Embryonic facial prominence (tissue), 1 donor: ENCODE measurements at regions not wholly inside any gene's neighbourhood (a gene's known extent, or its start where the extent isn't known, plus 50 kb on each side); places are given as distances from the start of the nearest gene placed in this dataset.
"Not testable (repeated sequence)": the region's sequence is repeated elsewhere in the genome, so short reads cannot be mapped to it uniquely, and the experiment has no call there.

Experiments used
- DNase-seq: peaks from one replicate; pipeline ENCODE4 v3.0.0-alpha.2; 2016; ENCODE audit errors: extremely low spot score

DNA sequence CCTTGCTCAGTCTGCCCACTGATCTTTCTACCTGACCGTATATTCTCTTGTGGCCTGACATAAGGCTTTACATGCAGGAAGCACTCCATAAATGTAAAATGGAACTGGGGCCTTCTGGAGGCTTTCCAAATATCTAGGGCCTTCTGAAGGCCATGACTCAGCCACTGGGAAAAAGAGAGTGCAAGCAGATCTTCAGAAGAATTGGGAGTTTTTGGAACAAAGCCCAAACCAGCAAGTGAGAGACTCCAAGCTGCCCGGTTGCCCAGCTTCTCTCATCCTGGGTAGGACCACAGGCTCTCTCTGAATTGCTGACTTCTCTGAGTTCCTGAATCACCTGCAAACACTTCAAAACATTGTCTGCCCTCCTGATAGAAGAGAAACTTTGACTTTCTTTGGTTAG lies 107.9 kb upstream of the BMAL1 start:
- no peak for DNase-seq

DNA sequence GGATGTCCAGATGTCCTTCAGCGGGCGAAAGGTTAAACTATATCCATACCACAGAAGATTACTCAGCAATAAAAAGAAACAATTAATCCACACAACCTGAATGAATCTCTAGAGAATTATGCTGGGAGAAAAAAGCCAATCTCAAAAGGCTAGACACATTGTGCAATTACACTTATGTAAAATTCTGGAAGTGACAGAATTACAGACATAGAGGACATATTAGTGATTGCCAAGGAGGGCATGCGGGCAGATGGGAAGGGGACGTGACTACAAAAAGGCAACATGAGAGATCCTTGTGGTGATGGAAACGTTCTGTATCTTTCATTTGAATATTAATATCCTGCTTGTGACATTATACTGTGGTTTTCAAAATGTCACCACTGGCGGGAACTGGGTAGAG lies 103.5 kb upstream of the BMAL1 start:
- DNase-seq, result no peak

DNA sequence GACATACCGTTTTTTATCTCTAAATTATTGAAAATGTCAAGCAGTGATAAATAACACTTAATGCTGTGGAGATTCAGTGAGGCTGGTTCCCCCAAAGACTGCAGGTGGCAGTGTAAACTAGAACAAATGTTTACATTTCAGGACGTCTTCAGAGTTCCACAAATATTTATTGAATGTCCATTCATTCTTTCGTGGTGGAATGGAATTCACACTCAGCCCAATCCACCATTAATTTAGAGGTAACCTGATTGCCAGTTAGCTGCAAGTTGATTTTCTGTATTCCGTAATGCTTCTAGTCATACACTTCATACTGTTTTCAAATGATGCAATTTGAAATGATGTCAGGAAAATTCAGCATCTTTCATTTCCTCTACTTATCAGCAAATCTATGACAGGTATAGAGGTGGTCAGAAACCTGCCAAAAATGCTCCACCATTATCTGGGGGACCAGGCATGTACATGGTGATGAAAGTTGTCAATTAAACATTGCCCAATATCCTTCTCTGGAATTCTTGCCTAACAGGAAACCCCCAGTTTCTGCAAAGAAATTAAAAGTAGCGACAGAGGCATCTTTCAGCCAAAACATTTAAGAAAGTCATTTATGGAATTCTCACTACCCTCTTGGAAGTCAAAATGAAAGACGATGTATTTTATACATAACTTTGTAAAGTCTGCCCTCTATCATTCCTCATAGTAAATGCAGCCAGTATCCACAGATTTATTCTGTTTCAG lies 94.3 kb upstream of the BMAL1 start:
- peak; percentile 25 for DNase-seq

DNA sequence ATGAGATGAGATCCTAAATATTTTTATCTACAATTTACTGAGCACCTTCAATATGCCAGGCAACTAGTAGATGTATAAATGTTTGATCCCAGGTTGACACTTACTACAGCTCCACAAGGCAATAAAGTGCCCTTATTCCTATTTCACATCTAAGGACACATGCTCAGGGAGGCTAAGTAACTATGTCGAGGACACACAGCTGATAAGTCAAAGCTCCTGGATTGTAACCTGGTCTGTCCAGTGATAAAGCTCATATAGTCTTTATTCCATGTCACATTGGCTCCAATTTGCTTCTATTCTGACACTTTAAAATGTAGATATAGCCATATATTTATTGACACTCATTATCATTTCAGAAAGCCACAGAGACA lies 93.8 kb upstream of the BMAL1 start:
- DNase-seq, result no peak

DNA sequence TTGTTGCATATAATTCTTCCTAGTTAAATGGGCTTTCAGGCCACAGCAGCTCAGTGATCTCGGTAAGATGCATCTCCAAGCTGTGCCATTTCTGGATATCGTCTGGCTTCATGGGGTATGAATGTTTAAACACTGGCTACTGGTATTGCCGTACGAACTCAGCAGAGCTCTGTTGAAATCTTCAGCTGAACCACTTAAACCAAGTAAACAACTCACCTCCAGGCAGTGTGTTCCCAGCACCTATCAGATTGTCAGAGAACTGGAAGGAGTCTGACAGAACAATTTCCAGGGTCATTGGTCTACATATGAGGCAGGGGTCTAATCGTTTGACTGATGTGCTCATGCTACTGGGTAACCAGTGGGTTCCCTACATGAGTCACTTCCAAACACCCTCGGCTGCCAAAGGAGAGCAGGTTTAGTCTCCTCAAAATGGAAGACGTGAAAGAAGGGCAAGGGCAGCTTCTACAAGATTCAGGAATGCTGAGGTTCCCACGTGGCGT lies 93.2 kb upstream of the BMAL1 start:
- no peak for DNase-seq

DNA sequence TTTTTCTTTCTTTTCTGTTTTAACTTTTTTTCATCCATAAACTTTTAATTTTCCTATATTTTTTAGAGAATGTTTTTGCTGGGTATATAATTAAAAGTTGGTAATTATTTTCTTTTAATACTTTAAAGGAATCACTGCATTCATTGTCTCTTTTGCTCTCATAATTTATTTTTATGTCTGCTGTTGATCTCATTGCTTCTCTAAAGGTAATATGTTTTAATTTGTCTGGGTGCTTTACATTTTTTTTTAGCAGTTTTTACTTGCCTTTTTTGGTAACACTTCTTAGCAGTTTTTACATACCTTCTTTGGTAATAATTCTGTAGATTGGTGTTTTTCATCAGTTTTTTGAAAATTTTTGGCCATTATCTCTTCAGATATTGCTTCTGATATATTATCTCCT lies 89.4 kb upstream of the BMAL1 start:
- no peak for DNase-seq

DNA sequence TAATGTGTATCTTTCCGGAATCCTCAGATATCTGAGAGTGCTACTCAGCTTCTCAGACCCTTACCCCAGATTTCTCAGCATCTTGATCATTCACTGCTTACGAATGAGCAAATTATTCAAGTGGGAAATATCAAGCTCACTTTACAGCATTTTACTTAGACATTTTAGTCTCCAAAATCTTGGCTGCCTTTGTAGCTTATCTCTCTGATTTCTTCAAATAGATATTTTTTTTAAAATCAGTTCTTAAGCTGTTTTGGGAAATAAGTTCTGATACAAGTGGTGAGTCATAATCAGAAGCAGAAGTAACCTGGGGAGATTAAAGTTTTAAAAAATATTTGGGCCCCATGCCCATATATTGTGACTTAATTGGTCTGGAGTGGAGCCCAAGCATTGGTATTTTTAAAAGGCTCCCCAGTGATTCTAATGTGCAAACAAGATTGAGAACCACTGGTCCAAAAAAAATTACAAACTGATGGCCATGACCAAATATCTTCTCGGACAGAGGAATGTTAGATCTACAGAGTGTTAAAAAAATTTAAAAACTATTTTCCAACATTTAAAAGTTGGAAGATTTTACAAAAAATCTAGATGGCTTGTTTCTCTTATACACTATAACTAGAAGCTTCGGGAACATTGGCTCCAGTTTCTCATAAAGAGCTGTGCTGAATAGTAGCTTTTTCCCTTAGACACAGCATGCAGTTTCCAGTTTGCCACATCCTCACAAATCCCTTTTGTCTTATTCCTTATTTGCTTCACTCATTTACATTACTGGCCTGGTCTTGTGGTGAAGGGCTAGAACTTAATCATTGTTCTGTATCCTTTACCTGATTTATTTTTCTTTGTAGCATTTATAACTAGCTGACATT lies 87.8 kb upstream of the BMAL1 start:
- no peak for DNase-seq

DNA sequence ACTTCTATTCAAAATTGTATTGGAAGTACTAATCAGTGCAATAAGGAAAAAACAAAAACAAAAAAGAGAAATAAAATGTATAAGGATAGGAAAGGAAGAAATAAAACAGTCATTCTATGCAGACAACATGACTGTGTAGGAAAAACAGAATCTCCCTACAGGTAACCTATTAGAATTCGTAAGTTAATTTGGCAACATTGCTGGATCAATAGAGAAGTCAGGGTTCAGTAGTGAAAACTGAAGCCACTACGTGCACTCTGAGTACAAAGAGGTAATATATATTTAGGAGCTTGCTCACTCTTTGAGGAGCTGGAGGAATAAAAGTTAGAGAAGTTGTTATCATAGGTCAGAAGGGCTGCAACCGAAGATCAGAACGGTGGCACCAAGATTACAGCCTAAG lies 84.0 kb upstream of the BMAL1 start:
- no peak for DNase-seq

DNA sequence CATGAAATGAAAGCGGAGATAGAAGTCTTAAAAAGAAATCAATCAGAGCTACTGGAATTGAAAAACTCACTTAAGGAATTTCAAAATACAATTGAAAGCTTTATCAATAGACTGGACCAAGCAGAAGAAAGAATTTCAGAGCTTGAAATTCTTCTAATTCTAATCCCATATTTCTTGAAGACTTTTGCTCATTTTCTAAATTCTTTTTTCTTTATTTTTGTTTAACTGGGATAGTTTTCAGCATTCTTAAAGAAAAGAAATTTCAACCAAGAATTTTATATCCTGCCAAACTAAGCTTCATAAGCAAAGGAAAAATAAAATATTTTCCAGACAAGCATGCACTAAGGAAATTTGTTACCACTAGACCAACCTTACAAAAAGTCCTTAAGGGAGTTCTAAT lies 80.2 kb upstream of the BMAL1 start:
- not testable (repeated sequence) for DNase-seq

DNA sequence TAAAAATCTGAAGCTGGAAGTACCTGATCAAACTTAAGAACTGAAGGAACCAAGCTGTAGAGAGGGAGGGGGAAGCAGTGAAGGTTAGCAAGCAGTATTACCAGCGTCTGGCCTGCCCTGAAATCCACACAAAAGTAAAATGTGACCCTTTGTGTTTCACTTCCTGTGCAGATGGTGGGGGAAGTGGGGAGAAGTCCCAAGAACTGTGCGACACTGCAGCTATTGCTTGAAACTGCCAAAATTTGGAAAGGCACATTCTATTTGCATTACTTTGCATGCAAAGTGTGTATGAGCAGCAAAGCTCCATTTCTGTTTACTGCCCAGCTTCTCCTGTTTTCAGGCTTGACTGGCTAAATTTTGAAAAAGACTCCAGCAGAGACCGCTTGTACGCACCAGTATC lies 72.1 kb upstream of the BMAL1 start:
- no peak for DNase-seq

DNA sequence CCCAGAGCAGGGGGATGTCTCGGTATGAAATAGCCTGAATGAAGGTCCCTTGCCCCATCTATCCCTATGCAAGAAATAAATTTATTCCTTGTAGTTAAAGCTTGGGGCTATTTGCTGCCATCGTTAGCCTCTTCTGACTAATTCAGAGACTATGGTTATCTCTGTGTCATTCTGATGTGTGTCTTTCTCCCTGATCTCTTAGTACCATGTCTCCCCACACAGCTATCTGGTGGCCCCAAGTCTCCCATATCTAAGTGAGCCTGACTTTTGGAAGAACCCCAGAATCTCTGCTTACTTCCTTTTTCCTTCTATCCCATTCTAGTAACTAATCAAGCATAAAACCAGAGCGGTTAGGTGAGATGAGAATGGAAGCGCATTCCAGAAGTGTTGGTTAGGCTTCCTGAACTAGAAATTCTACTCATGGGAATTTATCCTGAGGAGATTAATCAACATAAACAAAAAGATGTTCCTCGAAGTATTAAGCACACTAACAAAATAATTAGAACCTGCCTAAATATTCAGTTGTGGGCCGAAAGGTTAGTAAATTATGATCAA lies 71.4 kb upstream of the BMAL1 start:
- no peak for DNase-seq

DNA sequence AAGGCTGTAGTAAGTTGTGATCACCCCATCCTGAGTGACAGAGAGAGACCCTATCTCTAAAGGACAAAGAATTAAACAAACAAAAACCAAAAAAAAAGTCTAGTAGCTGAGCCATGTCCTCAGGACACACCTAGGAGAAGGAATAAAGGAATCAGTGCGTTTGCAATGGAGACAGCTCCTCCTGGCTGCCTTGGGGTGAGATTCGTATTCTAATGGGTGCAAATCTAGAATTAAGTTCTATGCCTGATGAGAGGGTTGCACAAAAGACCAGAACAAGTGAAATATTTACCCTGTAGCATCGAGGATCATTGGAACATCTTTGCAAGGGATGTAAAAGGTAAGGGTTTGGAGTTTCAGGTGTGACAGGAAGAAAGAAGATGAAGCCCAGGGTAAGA lies 70.3 kb upstream of the BMAL1 start:
- no peak for DNase-seq

DNA sequence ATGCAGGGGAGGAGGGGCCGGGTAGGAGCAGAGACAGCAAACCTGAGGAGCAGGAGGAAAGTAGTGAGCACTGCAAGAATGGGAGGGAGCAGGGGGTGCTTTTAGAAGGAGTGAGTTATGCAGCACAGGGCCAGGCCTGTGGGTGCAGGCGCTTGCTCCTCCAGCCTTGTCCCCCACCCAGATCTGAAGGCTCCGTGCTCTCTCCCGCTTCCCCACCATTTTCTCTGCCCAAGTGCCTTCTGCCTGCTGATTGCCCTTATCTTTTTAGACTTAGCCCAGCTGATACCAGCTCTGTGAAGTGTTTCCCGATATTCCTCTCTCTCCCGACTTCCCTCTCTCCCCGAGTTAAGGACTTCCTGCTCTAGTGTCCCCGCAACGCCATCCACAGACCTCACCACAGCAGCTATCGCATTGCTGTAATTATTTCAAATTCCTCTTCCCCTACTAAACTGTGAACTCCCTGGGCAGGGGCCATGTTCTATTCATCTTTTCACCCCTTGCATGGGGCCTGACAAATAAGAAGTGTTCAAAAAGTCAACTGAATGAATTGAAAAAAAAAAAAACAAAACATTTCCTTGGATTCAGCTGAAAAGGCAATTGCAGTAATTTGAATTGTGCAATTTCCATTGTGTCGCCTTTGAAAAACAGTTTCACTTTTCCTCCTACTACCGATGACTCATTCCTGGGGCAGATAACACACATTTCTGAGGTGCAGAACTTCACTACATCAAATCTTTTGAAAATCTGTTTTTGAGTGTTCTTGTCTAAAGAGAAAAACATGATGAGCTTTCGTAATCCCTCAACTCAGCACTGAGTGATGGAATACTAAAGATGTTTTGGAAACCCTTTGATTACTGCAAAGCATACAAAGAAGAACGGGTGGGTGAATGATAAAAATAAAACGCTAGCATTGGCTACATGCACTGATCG lies 69.7 kb upstream of the BMAL1 start:
- DNase-seq, result no peak

DNA sequence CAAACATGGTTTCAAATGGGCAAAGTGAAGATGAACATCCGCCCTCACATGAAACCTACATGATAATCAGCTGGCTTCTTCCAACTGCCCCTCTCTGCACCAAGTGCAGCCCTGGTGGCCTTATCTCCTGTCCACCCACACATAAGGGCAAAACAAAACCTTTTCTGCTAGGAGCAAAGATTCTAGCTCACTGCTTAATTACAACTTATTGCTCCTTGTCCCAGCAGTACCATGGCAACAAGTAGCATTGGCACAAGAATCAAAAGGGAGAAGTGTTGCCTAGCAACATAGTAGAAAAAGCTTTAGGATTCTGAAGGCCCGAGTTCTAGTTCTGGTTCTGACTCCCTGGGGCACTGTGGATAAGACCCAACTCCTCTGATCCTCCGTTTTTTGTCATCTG lies 68.7 kb upstream of the BMAL1 start:
- DNase-seq, result no peak

DNA sequence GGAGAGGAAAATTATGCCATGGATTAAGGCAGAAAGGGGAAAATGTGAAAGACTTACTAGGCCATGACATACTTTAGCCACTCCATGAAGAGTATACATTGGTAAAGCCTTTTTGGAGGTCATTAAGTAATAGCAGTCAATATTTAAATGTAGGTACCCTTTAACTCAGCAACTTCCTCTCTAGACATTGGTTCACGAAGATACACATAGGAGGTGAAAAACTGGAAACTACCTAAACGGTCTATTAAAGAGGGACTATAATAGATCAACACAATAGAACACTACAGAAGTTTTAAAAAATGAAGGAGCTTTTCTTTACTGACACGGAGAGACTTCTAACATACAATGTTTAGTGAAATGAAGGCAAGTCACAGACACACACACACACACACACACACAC lies 68.2 kb upstream of the BMAL1 start:
- DNase-seq, result no peak

DNA sequence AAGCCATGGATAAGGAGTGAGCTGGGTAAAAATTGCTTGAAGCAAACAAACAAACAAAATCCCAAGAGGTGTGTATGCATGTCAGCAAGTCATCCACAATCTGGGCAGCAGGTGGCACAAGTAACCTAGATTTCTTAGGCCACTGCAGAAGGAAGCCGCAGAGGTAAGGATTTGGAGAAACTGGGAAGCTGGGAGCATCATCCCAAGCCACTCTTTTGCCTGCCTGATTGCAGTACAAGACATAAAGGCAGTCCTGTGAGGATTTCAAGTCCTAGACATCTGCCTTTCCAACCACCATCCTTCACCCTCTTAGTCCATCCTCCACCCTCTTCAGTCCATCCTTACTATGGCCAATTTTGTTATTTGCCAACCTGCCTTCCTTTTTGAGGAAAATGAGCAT lies 67.2 kb upstream of the BMAL1 start:
- DNase-seq, result no peak

DNA sequence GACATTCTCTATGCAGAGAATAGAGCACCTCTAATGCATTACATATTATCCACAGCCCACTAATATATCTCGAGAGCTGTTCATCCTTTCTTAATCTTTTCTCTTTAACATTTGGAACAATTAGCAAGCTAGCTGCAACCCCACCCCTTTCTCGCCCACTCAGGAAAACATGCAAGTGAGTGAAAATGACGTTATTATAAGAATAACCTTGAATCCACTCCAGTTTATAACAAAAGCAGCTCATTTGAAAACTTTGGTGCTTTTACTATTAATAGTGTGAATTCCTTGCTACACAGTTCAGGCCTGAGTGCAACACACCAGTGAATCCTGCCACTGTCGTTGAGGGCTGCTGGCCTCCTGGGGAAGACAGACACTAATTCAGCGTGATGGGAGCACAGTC lies 63.3 kb upstream of the BMAL1 start:
- DNase-seq, result no peak

DNA sequence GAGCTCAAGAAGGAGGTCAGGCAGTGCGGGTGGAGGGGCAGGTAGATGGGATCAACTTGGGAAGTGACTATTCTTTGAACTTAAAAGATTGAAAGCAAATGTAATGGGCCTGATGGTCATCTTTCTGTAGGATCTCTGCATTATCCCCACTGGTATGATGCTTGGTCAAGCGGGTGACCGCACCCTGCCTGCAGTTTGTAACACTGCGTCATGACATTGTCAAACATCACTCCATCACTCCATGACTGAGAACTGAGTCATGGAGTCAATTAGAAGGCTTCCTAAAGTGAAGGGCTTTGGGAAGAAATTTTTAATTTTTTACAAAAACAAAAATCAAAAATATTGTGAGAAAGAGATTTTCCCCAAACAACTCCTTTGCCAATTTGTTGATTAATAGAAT lies 62.4 kb upstream of the BMAL1 start:
- no peak for DNase-seq

DNA sequence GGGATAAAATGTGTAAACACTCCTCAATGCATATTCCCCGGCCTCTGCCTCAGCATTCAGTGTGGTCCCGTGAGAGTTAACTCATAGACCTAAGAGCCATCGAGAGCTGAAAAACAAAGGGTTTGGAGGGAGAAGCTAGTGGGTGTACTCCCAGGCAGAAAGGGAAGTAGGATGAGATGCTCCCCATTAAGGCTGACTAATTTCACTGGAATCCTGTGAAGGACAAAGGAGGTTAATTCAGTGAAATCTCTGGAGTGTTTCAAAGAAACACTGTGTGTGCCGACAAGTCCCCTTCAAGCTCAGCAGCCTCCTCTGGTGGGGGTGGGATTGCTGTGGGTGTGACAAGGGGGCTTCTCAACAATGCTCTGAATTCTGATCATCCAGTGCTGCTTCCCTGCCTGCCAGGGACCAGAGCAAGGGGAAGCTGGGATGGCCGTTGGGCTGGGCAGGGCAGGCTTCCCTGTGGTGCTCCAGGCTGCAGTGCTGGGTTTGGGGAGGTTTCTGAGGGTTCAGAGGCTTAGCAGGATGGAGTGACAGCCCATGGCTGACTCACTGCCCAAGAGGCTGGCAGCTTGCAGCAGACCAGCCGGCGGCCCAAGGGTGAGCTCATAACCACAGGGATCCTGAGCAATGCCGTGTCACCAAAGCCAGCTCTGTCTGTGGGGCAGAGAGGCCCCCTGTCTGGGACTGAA lies 61.4 kb upstream of the BMAL1 start:
- no peak for DNase-seq

DNA sequence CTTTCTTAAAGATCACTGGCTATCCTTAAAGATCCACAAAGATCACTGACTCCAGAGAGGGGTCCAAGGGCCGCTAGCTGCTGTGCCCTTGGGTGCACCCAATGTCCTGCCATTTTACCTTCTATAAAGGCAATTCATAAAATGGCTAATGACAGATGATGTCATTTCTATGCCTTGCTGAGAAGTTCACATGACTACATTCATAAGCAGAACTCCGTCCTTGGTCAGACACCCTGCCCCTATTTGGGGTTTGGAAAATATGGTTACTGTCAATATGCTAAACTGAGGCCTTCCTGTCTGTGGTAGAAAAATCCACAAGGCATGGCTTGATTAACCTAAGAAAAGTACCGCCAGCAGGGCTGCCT lies 60.9 kb upstream of the BMAL1 start:
- DNase-seq, result no peak

DNA sequence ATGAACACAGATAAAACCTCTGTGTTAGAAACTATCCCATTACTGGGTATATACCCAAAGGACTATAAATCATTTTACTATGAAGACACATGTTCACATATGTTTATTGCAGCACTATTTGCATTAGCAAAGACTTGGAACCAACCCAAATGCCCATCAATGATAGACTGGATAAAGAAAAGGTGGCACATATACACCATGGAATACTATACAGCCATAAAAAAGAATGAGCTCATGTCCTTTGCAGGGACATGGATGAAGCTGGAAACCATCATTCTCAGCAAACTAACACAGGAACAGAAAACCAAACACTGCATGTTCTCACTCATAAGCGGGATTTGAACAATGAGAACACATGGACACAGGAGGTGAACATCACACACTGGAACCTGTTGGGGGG lies 58.9 kb upstream of the BMAL1 start:
- not testable (repeated sequence) for DNase-seq
